Gastrocnemius medialis (tissue), 4 donors: ENCODE measurements at regions not wholly inside any gene's neighbourhood (a gene's known extent, or its start where the extent isn't known, plus 50 kb on each side); places are given as distances from the start of the nearest gene placed in this dataset.

ENCODE experiments used
- POLR2A ChIP-seq, 2 donors: fragments of 450-650 bp; IDR thresholded peaks; one replicate each; pipeline ENCODE4 v1.6.1; 2017; ENCODE audit warnings: antibody characterized with exemption in 2 of 2, mild to moderate bottlenecking in 2 of 2, moderate library complexity in 2 of 2
- TF ChIP-seq, protein P1 (sequence below), 5 experiments: fragments of 450-650 bp in 3 of 5; fragments of 200-600 bp in 2 of 5; sonication (generic) in 2 of 5; IDR thresholded peaks in 4 of 5; conservative IDR thresholded peaks in 1 of 5; 1 replicate in 4 of 5; 2 replicates in 1 of 5; pipeline ENCODE4 v1.5.1; 2016 to 2019; ENCODE audit warnings: antibody characterized with exemption in 5 of 5, mild to moderate bottlenecking in 3 of 5, moderate library complexity in 3 of 5

DNA sequence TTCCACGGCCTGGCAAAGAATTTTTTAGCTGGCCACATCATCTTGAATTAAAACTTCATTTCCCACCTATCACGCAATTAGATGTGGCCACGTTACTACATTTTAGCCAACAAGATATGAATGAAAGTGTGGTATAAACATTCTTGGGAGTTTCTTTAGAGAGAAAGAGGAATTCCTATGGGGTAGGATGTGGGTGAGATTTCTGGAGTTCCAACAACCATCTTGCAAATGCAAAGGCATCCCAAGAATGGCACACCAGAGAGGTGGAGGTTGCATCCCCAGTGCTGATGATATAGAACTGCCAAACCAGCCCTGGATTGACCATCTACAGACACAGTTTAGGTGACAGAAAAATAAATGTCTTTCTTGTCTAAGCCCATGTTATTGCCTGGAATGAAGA is 66.3 kb upstream of the AKAP13 start:
- TF ChIP-seq POLR2A (IDR thresholded peaks at IDR 0.05), result no peak
- TF ChIP-seq, protein P1, sequence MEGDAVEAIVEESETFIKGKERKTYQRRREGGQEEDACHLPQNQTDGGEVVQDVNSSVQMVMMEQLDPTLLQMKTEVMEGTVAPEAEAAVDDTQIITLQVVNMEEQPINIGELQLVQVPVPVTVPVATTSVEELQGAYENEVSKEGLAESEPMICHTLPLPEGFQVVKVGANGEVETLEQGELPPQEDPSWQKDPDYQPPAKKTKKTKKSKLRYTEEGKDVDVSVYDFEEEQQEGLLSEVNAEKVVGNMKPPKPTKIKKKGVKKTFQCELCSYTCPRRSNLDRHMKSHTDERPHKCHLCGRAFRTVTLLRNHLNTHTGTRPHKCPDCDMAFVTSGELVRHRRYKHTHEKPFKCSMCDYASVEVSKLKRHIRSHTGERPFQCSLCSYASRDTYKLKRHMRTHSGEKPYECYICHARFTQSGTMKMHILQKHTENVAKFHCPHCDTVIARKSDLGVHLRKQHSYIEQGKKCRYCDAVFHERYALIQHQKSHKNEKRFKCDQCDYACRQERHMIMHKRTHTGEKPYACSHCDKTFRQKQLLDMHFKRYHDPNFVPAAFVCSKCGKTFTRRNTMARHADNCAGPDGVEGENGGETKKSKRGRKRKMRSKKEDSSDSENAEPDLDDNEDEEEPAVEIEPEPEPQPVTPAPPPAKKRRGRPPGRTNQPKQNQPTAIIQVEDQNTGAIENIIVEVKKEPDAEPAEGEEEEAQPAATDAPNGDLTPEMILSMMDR (IDR thresholded peaks at IDR 0.05 in 4 of 5, conservative IDR thresholded peaks at IDR 0.05 in 1 of 5), result no peak
